ENCODE measurements at regions not wholly inside any gene's neighbourhood (a gene's known extent, or its start where the extent isn't known, plus 50 kb on each side); places are given as distances from the start of the nearest gene placed in this dataset.

- no peak for DNase-seq (ENCODE audit: low read depth in 2 of 2)
- no peak overlapping the region for H3K4me3 ChIP-seq (replicated peaks in 1 of 2; ENCODE audit: low read depth in 2 of 2, low read length in 2 of 2)
- no peak for TF ChIP-seq CTCF (IDR thresholded peaks at IDR 0.05; ENCODE audit: low read depth, low read length)
These were observed 516.9 kb downstream of the LRFN5 start for GRCh38 chr14:42123526-42123925.

GRCh38 chr14:42113358-42114069, 506.8 kb downstream of the LRFN5 start:
- no peak for DNase-seq (ENCODE audit: low read depth in 2 of 2)
- H3K4me3 ChIP-seq (replicated peaks in 1 of 2; ENCODE audit: low read depth in 2 of 2, low read length in 2 of 2), result no peak overlapping the region
- no peak for TF ChIP-seq CTCF (IDR thresholded peaks at IDR 0.05; ENCODE audit: low read depth, low read length)

GRCh38 chr14:42112108-42112507, 505.4 kb downstream of the LRFN5 start:
- DNase-seq (ENCODE audit: low read depth in 2 of 2), result peak; percentile 2 to 27
- TF ChIP-seq CTCF (IDR thresholded peaks at IDR 0.05; ENCODE audit: low read depth, low read length), result no peak
- no peak overlapping the region for H3K4me3 ChIP-seq (replicated peaks in 1 of 2; ENCODE audit: low read depth in 2 of 2, low read length in 2 of 2)

- H3K4me3 ChIP-seq (replicated peaks in 1 of 2; ENCODE audit: low read depth in 2 of 2, low read length in 2 of 2), result no peak overlapping the region
- no peak for DNase-seq (ENCODE audit: low read depth in 2 of 2)
- TF ChIP-seq CTCF (IDR thresholded peaks at IDR 0.05; ENCODE audit: low read depth, low read length), result no peak
These were observed 504.7 kb downstream of the LRFN5 start for GRCh38 chr14:42111355-42111754.

GRCh38 chr14:42110167-42110566, 503.5 kb downstream of the LRFN5 start:
- TF ChIP-seq CTCF (IDR thresholded peaks at IDR 0.05; ENCODE audit: low read depth, low read length), result peak; percentile 70
- peak; percentile 76 for DNase-seq (ENCODE audit: low read depth in 2 of 2)

GRCh38 chr14:42095155-42095554, 488.5 kb downstream of the LRFN5 start:
- TF ChIP-seq CTCF (IDR thresholded peaks at IDR 0.05; ENCODE audit: low read depth, low read length), result no peak
- no peak for DNase-seq (ENCODE audit: low read depth in 2 of 2)

More at GRCh38 chr14:42110167-42110566, 503.5 kb downstream of the LRFN5 start:
- no peak overlapping the region for H3K4me3 ChIP-seq (replicated peaks in 1 of 2; ENCODE audit: low read depth in 2 of 2, low read length in 2 of 2)

GRCh38 chr14:42090122-42090521, 483.4 kb downstream of the LRFN5 start:
- H3K4me3 ChIP-seq (replicated peaks in 1 of 2; ENCODE audit: low read depth in 2 of 2, low read length in 2 of 2), result no peak overlapping the region
- no peak for DNase-seq (ENCODE audit: low read depth in 2 of 2)
- TF ChIP-seq CTCF (IDR thresholded peaks at IDR 0.05; ENCODE audit: low read depth, low read length), result no peak

More at GRCh38 chr14:42095155-42095554, 488.5 kb downstream of the LRFN5 start:
- no peak overlapping the region for H3K4me3 ChIP-seq (replicated peaks in 1 of 2; ENCODE audit: low read depth in 2 of 2, low read length in 2 of 2)
